Large intestine (tissue), 3 donors: ENCODE measurements at regions not wholly inside any gene's neighbourhood (a gene's known extent, or its start where the extent isn't known, plus 50 kb on each side); places are given as distances from the start of the nearest gene placed in this dataset.
"Not testable (repeated sequence)": the region's sequence is repeated elsewhere in the genome, so short reads cannot be mapped to it uniquely, and the experiment has no call there.

Experiments
- DNase-seq, 2 donors: peaks; one replicate each; pipeline versions ENCODE4 v3.0.0 to v3.0.0-alpha.2; 2013
- H3K27ac ChIP-seq: one replicate; pipeline ENCODE4 v1.5.1; 2013; ENCODE audit warnings: low read length
- H3K27me3 ChIP-seq: 2 replicates; pipeline ENCODE4 v1.6.1; 2013; ENCODE audit warnings: low read length; ENCODE audit not compliant: control insufficient read depth, insufficient read depth
- H3K36me3 ChIP-seq: 2 replicates; pipeline ENCODE4 v1.6.1; 2013; ENCODE audit warnings: low read length; ENCODE audit not compliant: control insufficient read depth, insufficient read depth
- H3K4me1 ChIP-seq: one replicate; pipeline ENCODE4 v1.6.1; 2013; ENCODE audit warnings: low read length; ENCODE audit not compliant: control insufficient read depth, insufficient read depth
- H3K4me3 ChIP-seq: one replicate; pipeline ENCODE4 v1.5.1; 2013; ENCODE audit warnings: low read length
- H3K9me3 ChIP-seq: one replicate; pipeline ENCODE4 v1.6.1; 2013; ENCODE audit warnings: mild to moderate bottlenecking, low read depth, low read length, moderate library complexity; ENCODE audit not compliant: control insufficient read depth
- WGBS: methylation state at CpG from one replicate; pipeline ENCODE4 v1.1.5; 2013; ENCODE audit warnings: low lambda C conversion rate; ENCODE audit not compliant: insufficient coverage; 5-methylcytosine and 5-hydroxymethylcytosine counted together

- H3K27me3 ChIP-seq, H3K9me3 ChIP-seq, H3K4me3 ChIP-seq, H3K27ac ChIP-seq, DNase-seq, H3K4me1 ChIP-seq, H3K36me3 ChIP-seq: not testable (repeated sequence)
- no CpG with 5 or more reads among the region's 7 CpGs for WGBS
These were observed 72.5 kb upstream of the FOXK1 start for GRCh38 chr7:4609576-4609975.

DNA sequence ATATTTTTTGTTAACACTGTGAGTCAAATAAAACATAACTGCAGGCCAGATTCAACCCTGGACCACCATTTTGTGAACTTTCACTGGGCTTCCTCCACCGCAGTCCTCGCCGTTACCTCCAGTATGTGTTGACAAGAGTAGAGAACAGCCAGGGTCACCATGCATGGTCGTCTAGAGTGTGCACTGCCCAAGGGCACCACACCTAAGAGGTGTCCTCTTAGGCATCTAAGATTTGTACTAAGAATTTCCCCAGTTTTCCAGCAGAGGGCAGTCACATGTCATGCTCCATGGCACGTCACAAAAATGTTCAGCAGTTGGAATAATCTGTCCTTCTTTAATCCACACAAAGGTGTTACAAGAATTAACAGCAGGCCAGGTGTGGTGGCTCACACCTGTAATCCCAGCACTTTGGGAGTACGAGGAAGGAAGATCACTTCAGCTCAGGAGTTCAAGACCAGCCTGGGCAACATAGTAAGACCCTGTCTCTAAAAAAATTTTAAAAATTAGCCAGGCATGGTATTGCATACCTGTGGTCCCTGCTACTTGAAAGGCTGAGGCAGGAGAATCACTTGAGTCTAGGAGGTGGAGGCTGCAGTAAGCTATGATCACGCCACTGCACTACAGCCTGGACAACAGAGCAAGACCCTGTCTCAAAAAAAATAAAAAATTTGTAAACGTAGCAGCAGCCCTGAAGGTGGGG is 71.2 kb upstream of the FOXK1 start:
- H3K4me1 ChIP-seq: peaks cover 5% of the 10 kb centered on the region
- WGBS: 100% methylated on average over 1 of the region's 8 CpGs

GRCh38 chr7:4612237-4612636 is 69.9 kb upstream of the FOXK1 start:
- Histone ChIP-seq H3K4me3 (no peak overlapping the region), H3K9me3 (no peaks in the 10 kb centered on the region), H3K36me3 (no peaks in the 10 kb centered on the region), H3K27me3 (no peaks in the 10 kb centered on the region), H3K4me1 (peaks cover 5% of the 10 kb centered on the region), H3K27ac (no peak overlapping the region)
- no peak for DNase-seq
- no CpG with 5 or more reads among the region's 13 CpGs for WGBS

More for the DNA sequence above, 71.2 kb upstream of the FOXK1 start:
- H3K9me3 ChIP-seq: no peaks in the 10 kb centered on the region
- DNase-seq: peak; percentile 47 to 68
- H3K36me3 ChIP-seq: no peaks in the 10 kb centered on the region
- no peak overlapping the region for H3K27ac ChIP-seq
- no peak overlapping the region for H3K4me3 ChIP-seq
- H3K27me3 ChIP-seq: no peaks in the 10 kb centered on the region

DNA sequence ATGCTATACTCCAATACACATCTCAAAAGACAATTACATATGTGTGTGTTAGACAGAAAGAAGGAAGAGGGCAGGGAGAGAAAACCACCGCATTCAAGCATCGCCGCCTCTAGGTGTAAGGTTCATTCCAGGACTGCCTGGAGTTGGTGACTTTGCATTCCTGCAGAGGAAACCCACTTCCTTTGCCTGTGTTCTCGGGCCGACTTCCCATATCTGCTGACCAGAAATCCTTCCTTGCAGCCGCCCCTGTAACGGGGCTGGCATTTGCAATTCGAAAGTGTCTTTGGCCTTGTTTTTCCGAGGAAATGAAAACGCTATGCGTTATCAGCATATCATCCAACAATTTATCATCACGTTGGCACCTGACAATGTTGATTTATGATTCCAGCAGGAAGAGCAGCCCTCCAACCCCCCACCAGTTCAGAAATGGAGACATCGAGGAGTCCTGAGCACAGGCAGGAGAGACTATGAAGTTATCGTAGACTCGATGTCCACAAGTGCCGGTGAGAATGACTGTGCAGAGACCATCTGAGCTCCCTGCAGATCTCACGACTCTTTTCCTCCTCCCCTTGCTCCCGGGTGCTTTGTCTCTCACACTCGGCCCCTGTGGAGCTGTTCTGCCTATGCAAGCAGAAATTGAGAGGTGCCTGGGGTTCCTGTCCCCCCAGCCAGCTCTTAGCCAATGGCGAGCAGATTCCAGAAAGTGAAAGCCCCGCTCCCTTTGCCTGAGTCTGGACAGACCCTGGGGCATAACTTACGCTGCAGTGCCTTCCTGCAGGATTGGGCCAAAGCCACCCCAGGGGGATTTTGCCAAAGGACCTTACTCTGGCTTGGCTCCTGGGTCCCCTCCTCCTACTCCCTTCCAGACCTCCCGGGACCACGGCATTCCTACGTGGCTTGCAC is 68.9 kb upstream of the FOXK1 start:
- no CpG with 5 or more reads among the region's 25 CpGs for WGBS
- DNase-seq: peak in 1 of 2 donors; percentile 36
- Histone ChIP-seq H3K9me3 (no peaks in the 10 kb centered on the region), H3K27me3 (no peaks in the 10 kb centered on the region), H3K36me3 (no peaks in the 10 kb centered on the region), H3K27ac (no peak overlapping the region), H3K4me3 (no peak overlapping the region), H3K4me1 (peaks cover 5% of the 10 kb centered on the region)

- WGBS: 100% methylated on average over 3 of the region's 15 CpGs
- no peak for DNase-seq
- no peak overlapping the region for H3K27ac ChIP-seq
These were observed 68.1 kb upstream of the FOXK1 start for GRCh38 chr7:4613846-4614548.

DNA sequence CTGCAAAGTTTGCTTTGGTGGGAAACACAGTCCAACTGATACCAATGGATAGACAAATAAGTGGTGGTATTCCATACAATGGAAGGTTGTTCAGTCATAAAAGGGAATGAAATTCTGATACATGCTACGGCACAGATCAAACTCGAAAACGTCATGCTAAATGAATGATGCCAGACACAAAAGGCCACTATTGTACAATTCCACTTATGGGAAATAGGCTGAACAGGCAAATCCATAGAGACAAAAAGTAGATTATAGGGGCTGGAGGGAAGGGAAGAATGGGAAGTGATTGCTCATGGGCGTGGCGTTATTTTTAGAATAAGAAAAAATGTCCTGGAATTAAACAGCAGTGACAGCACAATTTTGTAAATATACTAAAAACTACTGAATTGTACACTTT is 66.0 kb upstream of the FOXK1 start:
- Histone ChIP-seq H3K36me3 (no peaks in the 10 kb centered on the region), H3K27me3 (no peaks in the 10 kb centered on the region), H3K4me3 (no peak overlapping the region), H3K4me1 (peaks cover 14% of the 10 kb centered on the region), H3K9me3 (peaks cover 7% of the 10 kb centered on the region), H3K27ac (no peak overlapping the region)
- WGBS: 100% methylated on average over 2 of the region's 5 CpGs
- no peak for DNase-seq

More at GRCh38 chr7:4613846-4614548, 68.1 kb upstream of the FOXK1 start:
- H3K27me3 ChIP-seq: no peaks in the 10 kb centered on the region
- H3K36me3 ChIP-seq: no peaks in the 10 kb centered on the region
- H3K4me1 ChIP-seq: peaks cover 5% of the 10 kb centered on the region
- no peak overlapping the region for H3K4me3 ChIP-seq
- no peaks in the 10 kb centered on the region for H3K9me3 ChIP-seq

DNA sequence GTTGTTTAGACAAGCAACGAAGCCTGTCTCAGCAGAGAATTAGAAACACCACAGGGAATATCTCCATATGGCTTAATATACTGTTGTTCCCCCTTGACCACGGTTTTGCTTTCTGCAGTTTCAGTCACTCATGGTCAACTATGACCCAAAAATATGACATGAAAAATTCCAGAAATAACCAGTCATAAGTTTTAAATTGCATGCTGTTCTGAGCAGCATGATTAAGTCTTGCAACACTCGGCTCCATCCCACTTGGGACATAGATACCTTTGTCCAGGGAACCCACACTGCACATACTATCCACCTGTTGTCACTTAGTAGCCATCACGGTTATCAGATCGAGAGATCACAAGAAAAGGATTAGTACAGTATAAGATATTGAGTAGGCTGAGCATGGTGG is 60.7 kb upstream of the FOXK1 start:
- no CpG with 5 or more reads among the region's 5 CpGs for WGBS
- H3K36me3 ChIP-seq: no peaks in the 10 kb centered on the region
- DNase-seq: peak; percentile 45 to 57

DNA sequence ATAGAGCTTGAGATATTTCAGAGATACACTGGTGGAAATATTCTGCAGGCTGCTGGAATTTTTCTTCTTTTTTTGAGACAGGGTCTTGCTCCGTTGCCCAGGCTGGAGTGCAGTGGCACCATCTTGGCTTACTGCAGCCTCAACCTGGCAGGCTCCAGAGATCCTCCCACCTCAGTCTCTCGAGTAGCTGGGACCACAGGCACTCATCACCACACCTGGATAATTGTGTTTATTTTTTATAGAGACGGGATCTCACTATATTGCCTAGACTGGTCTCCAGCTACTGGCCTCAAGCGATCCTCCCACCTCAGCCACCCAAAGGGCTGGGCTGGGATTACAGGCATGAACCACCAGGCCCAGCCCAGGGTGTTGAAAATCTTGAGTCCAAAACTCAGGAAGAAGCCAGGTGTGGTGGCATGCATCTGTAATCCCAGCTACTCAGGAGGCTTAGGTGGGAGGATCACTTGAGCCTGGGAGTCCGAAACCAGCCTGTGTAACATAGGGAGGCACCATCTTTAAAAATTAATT is 55.7 kb upstream of the FOXK1 start:
- WGBS: no CpG with 5 or more reads among the region's 5 CpGs
- Histone ChIP-seq H3K9me3 (peaks cover 15% of the 10 kb centered on the region), H3K4me1 (peaks cover 24% of the 10 kb centered on the region), H3K36me3 (no peaks in the 10 kb centered on the region), H3K4me3 (no peak overlapping the region), H3K27ac (no peak overlapping the region), H3K27me3 (no peaks in the 10 kb centered on the region)
- no peak for DNase-seq

More for the DNA sequence above, 60.7 kb upstream of the FOXK1 start:
- Histone ChIP-seq H3K27ac (peak overlapping the region; percentile 82), H3K4me1 (peaks cover 27% of the 10 kb centered on the region), H3K4me3 (no peak overlapping the region), H3K9me3 (peaks cover 22% of the 10 kb centered on the region), H3K27me3 (no peaks in the 10 kb centered on the region)

DNA sequence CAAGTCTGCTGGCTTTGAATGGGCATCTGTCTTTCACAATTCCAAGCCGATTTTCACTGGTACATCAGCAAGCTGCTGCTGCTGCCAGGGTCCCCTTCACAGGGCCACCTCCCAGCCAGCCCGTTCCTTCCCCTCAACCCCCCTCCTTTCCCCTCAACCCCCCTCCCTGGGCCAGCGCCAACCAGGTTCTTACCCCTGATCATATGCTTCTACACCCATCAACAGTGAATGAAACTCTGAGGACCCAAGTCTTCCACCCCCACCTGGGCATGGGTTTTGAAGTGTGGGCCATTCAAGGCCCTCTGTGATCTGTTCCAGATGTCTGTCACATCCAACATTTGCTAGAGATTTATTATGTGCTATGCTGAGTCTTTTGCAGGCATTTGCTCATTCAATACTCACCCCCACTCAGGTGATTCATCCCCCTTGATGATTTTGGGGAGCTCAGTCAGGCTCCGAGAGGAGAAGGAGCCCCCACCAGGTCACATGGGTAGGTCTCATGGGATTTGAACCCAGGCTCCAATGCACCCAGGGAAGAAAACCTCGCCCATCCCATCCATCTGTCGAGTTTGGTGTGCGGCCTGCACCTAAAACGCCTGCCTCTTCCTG is 52.7 kb upstream of the FOXK1 start:
- WGBS: no CpG with 5 or more reads among the region's 8 CpGs
- H3K27me3 ChIP-seq: no peaks in the 10 kb centered on the region
- H3K9me3 ChIP-seq: no peaks in the 10 kb centered on the region
- H3K4me1 ChIP-seq: peaks cover 27% of the 10 kb centered on the region
- no peak overlapping the region for H3K27ac ChIP-seq
- no peak for DNase-seq
- no peaks in the 10 kb centered on the region for H3K36me3 ChIP-seq
- no peak overlapping the region for H3K4me3 ChIP-seq
